Activated CD4-positive, alpha-beta T cell treated with anti-CD3 and anti-CD28 coated beads, Interleukin-2, amount 10 ng/mL, durations not matched to agents 7 days and 5 days (primary cell): ENCODE measurements at regions not wholly inside any gene's neighbourhood (a gene's known extent, or its start where the extent isn't known, plus 50 kb on each side); places are given as distances from the start of the nearest gene placed in this dataset.

Source experiments
- CTCF ChIA-PET: fragments of 350-600 bp; sonication (Branson Sonifier 250); formaldehyde crosslinking; loops from one replicate; lab custom pipeline; 2021; ENCODE audit warnings: antibody characterized with exemption; lab: Charles Lee
- POLR2A ChIA-PET: fragments of 350-600 bp; sonication (Branson Sonifier 250); formaldehyde crosslinking; loops from one replicate; lab custom pipeline; 2021; ENCODE audit warnings: antibody characterized with exemption; lab: Charles Lee
- DNase-seq: peaks from one replicate; pipeline ENCODE4 v3.0.0-alpha.2; 2020
- H3K27ac Mint-ChIP-seq: one replicate; pipeline ENCODE4 v1.8.0; 2021; ENCODE audit warnings: mild to moderate bottlenecking, moderate library complexity, mixed read lengths
- H3K27me3 Mint-ChIP-seq: one replicate; pipeline ENCODE4 v1.8.0; 2021; ENCODE audit warnings: mixed read lengths
- H3K36me3 Mint-ChIP-seq: one replicate; pipeline ENCODE4 v1.8.0; 2021; ENCODE audit warnings: low read depth, mixed read lengths
- H3K4me1 Mint-ChIP-seq: one replicate; pipeline ENCODE4 v1.8.0; 2021; ENCODE audit warnings: mixed read lengths
- H3K4me3 Mint-ChIP-seq: one replicate; pipeline ENCODE4 v1.8.0; 2021; ENCODE audit warnings: mild to moderate bottlenecking, moderate library complexity, mixed read lengths
- H3K9me3 Mint-ChIP-seq: one replicate; pipeline ENCODE4 v1.8.0; 2021; ENCODE audit warnings: mixed read lengths

GRCh38 chr1:208787219-208787618, 543.0 kb upstream of the PLXNA2 start:
- H3K4me1 Mint-ChIP-seq, result no peaks in the 10 kb centered on the region
- no peak overlapping the region for H3K27ac Mint-ChIP-seq
- DNase-seq, result no peak
- no peaks in the 10 kb centered on the region for H3K9me3 Mint-ChIP-seq
- H3K36me3 Mint-ChIP-seq, result no peaks in the 10 kb centered on the region
- no peak overlapping the region for H3K4me3 Mint-ChIP-seq
- CTCF ChIA-PET, result interaction anchor here (1.1 kb wide), 1 partner anchor 12 kb away, joined by 3 read pairs; no protein-coding TSS in a partner anchor
- POLR2A ChIA-PET, result no interaction called here
- no peaks in the 10 kb centered on the region for H3K27me3 Mint-ChIP-seq

GRCh38 chr1:208788013-208788540, 543.9 kb upstream of the PLXNA2 start:
- H3K27ac Mint-ChIP-seq, result no peak overlapping the region
- no peaks in the 10 kb centered on the region for H3K4me1 Mint-ChIP-seq
- DNase-seq, result no peak
- no peaks in the 10 kb centered on the region for H3K9me3 Mint-ChIP-seq
- ChIA-PET CTCF (interaction anchor here (1.1 kb wide), 1 partner anchor 13 kb away, joined by 3 read pairs; no protein-coding TSS in a partner anchor), POLR2A (no interaction called here)
- H3K27me3 Mint-ChIP-seq, result no peaks in the 10 kb centered on the region
- no peaks in the 10 kb centered on the region for H3K36me3 Mint-ChIP-seq
- H3K4me3 Mint-ChIP-seq, result no peak overlapping the region

GRCh38 chr1:208791456-208791855, 547.3 kb upstream of the PLXNA2 start:
- Mint-ChIP-seq H3K27me3 (no peaks in the 10 kb centered on the region), H3K4me1 (no peaks in the 10 kb centered on the region), H3K36me3 (no peaks in the 10 kb centered on the region), H3K4me3 (no peak overlapping the region), H3K27ac (no peak overlapping the region), H3K9me3 (no peaks in the 10 kb centered on the region)
- POLR2A ChIA-PET, result no interaction called here
- DNase-seq, result no peak
- CTCF ChIA-PET, result no interaction called here

GRCh38 chr1:208793861-208794345, 549.7 kb upstream of the PLXNA2 start:
- Mint-ChIP-seq H3K27ac (no peak overlapping the region), H3K9me3 (no peaks in the 10 kb centered on the region), H3K27me3 (no peaks in the 10 kb centered on the region), H3K36me3 (no peaks in the 10 kb centered on the region), H3K4me1 (no peaks in the 10 kb centered on the region), H3K4me3 (no peak overlapping the region)
- DNase-seq, result no peak
- POLR2A ChIA-PET, result no interaction called here
- CTCF ChIA-PET, result no interaction called here

GRCh38 chr1:208799186-208799585, 555.0 kb upstream of the PLXNA2 start:
- ChIA-PET CTCF (no interaction called here), POLR2A (no interaction called here)
- no peaks in the 10 kb centered on the region for H3K9me3 Mint-ChIP-seq
- no peaks in the 10 kb centered on the region for H3K27me3 Mint-ChIP-seq
- no peak overlapping the region for H3K4me3 Mint-ChIP-seq
- H3K36me3 Mint-ChIP-seq, result no peaks in the 10 kb centered on the region
- H3K27ac Mint-ChIP-seq, result no peak overlapping the region
- DNase-seq, result no peak
- H3K4me1 Mint-ChIP-seq, result no peaks in the 10 kb centered on the region

GRCh38 chr1:208803011-208803811, 559.0 kb upstream of the PLXNA2 start:
- no peak for DNase-seq
- no peaks in the 10 kb centered on the region for H3K27me3 Mint-ChIP-seq
- CTCF ChIA-PET, result no interaction called here
- POLR2A ChIA-PET, result no interaction called here
- no peaks in the 10 kb centered on the region for H3K9me3 Mint-ChIP-seq
- H3K27ac Mint-ChIP-seq, result no peak overlapping the region
- H3K4me1 Mint-ChIP-seq, result no peaks in the 10 kb centered on the region
- H3K36me3 Mint-ChIP-seq, result no peaks in the 10 kb centered on the region
- H3K4me3 Mint-ChIP-seq, result no peak overlapping the region

- ChIA-PET POLR2A (no interaction called here), CTCF (no interaction called here)
- Mint-ChIP-seq H3K4me3 (no peak overlapping the region), H3K9me3 (no peaks in the 10 kb centered on the region), H3K4me1 (no peaks in the 10 kb centered on the region), H3K36me3 (no peaks in the 10 kb centered on the region), H3K27ac (no peak overlapping the region), H3K27me3 (no peaks in the 10 kb centered on the region)
- DNase-seq, result no peak
Observed at GRCh38 chr1:208807446-208808127, 563.4 kb upstream of the PLXNA2 start.

- H3K4me3 Mint-ChIP-seq, result no peak overlapping the region
- DNase-seq, result no peak
- H3K27me3 Mint-ChIP-seq, result no peaks in the 10 kb centered on the region
- H3K9me3 Mint-ChIP-seq, result no peaks in the 10 kb centered on the region
- H3K36me3 Mint-ChIP-seq, result no peaks in the 10 kb centered on the region
- no peak overlapping the region for H3K27ac Mint-ChIP-seq
- ChIA-PET POLR2A (no interaction called here), CTCF (no interaction called here)
- H3K4me1 Mint-ChIP-seq, result no peaks in the 10 kb centered on the region
Observed at GRCh38 chr1:208808301-208808700, 564.1 kb upstream of the PLXNA2 start.

GRCh38 chr1:208809876-208810275, 565.7 kb upstream of the PLXNA2 start:
- Mint-ChIP-seq H3K4me3 (no peak overlapping the region), H3K27ac (no peak overlapping the region), H3K36me3 (no peaks in the 10 kb centered on the region), H3K9me3 (no peaks in the 10 kb centered on the region), H3K4me1 (no peaks in the 10 kb centered on the region), H3K27me3 (no peaks in the 10 kb centered on the region)
- DNase-seq, result no peak
- ChIA-PET POLR2A (no interaction called here), CTCF (no interaction called here)

GRCh38 chr1:208818770-208819445, 574.7 kb upstream of the PLXNA2 start:
- Mint-ChIP-seq H3K4me1 (no peaks in the 10 kb centered on the region), H3K27me3 (no peaks in the 10 kb centered on the region), H3K4me3 (no peak overlapping the region), H3K27ac (no peak overlapping the region), H3K36me3 (no peaks in the 10 kb centered on the region), H3K9me3 (no peaks in the 10 kb centered on the region)
- DNase-seq, result no peak
- ChIA-PET CTCF (interaction anchor here (0.6 kb wide), 1 partner anchor 624 kb away, joined by 4 read pairs; no protein-coding TSS in a partner anchor), POLR2A (no interaction called here)

- ChIA-PET POLR2A (no interaction called here), CTCF (no interaction called here)
- no peaks in the 10 kb centered on the region for H3K27me3 Mint-ChIP-seq
- H3K36me3 Mint-ChIP-seq, result no peaks in the 10 kb centered on the region
- H3K27ac Mint-ChIP-seq, result no peak overlapping the region
- DNase-seq, result no peak
- H3K4me3 Mint-ChIP-seq, result no peak overlapping the region
- H3K9me3 Mint-ChIP-seq, result no peaks in the 10 kb centered on the region
- H3K4me1 Mint-ChIP-seq, result no peaks in the 10 kb centered on the region
Observed at GRCh38 chr1:208820580-208821212, 576.5 kb upstream of the PLXNA2 start.

GRCh38 chr1:208821939-208822338, 577.8 kb upstream of the PLXNA2 start:
- POLR2A ChIA-PET, result no interaction called here
- CTCF ChIA-PET, result no interaction called here
- no peak overlapping the region for H3K27ac Mint-ChIP-seq
- DNase-seq, result no peak
- H3K4me3 Mint-ChIP-seq, result no peak overlapping the region
- no peaks in the 10 kb centered on the region for H3K27me3 Mint-ChIP-seq
- H3K4me1 Mint-ChIP-seq, result no peaks in the 10 kb centered on the region
- no peaks in the 10 kb centered on the region for H3K36me3 Mint-ChIP-seq
- H3K9me3 Mint-ChIP-seq, result no peaks in the 10 kb centered on the region
